Activated CD4-positive, alpha-beta T cell treated with anti-CD3 and anti-CD28 coated beads, Interleukin-2, amount 50 U/mL, for 48 hours (primary cell): ENCODE measurements at regions not wholly inside any gene's neighbourhood (a gene's known extent, or its start where the extent isn't known, plus 50 kb on each side); places are given as distances from the start of the nearest gene placed in this dataset.

ENCODE experiments used
- DNase-seq, 2 experiments: peaks; one replicate each; pipeline ENCODE4 v3.0.0-alpha.2; 2020

DNA sequence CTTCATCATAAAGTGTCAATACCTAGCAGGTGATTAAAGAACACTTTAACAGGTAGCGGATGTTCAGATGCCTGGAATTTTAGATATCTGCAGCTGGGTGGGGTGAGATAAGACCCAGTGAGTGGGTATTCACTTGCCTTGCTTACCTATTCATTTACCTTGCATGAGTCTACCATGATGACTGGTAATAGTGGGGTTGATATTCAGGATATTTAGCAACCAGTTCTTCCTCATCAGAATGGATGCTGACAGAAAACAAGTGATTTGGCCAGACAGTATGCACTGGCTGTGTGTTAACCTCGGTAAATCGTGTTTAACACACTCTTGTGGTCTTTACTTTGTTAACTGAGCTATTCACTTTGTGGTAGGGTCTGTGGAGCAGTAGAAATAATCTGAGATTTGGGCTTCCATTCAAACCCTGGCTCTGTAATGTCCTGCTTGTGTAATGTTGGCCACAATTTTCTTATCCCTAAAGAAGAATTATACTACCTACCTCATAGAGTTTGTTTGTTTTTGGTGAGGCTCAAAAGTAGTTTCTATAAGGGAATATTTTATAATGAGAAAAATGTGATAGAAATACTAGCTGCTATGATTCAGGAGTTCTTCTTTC lies 391.9 kb upstream of the TBL1XR1 start:
- no peak for DNase-seq

DNA sequence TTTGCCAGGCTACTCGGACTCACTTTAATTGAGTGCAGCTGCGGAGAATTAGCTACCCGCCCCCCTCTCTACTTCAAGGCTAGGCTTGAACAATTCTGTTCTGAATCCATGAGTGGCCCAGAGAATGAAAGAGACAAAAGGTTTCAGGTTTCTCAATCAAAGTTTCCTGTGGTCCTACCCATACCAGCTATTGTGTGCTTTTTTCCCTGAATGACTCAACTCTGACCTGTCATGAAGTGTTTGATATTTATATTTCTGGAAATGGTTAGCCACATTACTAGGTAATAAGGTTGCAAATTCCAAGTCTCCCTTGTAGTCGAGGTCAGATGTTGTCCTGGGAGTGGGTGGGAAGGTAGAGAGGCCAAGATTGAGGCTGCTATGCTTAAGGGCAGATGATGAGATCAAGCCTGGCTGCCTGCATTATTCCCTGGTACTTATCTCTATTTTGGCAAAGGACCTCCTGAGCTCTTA lies 392.7 kb upstream of the TBL1XR1 start:
- DNase-seq, result peak in 1 of 2 experiments; percentile 23

DNA sequence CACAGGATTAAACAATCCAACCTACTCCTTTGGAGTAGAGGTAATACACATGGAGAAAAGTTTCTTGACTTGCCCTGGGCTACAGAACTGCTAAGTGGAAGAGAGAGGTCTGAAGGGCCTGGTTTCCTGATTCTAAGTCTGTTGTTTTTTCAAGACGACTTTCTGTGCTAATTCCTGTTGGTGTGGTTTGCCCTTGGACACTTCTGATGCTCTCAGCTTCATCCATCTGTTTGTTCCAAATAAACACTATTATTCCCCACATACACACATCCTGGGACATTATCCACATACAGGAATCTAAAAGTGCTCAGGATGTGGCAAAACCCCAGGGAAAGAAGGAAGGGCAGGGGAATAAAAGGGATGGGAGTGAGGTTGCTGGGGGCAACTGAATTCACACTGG lies 393.5 kb upstream of the TBL1XR1 start:
- no peak for DNase-seq

DNA sequence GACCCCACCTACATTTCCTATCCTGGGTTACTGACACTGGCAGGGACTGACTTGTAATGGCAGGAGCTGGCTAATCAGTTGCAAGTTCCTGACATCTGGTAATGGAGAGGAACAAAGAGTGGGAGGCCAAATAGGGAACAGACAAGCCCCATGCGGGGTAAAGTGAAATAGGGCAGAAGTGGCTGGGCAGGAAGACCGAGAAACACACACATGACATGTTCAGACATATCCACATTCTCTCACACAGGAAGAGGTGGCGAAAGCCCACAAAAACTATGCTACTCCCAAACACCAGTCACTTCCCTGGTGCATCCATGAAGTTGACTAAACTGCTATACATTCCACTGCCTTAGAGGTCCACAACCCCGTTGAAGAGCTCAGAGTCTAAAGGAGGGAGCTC lies 394.1 kb upstream of the TBL1XR1 start:
- peak in 1 of 2 experiments; percentile 8 for DNase-seq

DNA sequence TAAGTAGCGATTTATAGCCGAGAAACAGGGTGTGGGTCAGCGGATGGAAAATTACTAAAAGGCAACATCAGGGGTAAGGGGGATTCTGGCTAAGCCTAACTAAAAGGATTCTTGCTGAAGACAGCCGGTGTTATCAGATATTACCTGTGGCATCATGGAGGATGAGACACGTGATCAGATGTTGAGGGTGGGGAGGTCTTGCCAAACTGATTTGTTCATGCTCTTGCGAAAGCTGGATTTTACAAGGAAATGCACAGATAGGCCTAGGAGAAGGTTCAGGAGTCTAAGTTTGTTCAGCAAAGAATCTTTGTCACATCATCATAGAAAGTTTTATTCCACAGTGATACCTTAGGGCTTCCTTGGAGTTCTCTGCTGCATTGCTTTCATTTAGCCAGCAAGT lies 396.8 kb upstream of the TBL1XR1 start:
- DNase-seq, result no peak

DNA sequence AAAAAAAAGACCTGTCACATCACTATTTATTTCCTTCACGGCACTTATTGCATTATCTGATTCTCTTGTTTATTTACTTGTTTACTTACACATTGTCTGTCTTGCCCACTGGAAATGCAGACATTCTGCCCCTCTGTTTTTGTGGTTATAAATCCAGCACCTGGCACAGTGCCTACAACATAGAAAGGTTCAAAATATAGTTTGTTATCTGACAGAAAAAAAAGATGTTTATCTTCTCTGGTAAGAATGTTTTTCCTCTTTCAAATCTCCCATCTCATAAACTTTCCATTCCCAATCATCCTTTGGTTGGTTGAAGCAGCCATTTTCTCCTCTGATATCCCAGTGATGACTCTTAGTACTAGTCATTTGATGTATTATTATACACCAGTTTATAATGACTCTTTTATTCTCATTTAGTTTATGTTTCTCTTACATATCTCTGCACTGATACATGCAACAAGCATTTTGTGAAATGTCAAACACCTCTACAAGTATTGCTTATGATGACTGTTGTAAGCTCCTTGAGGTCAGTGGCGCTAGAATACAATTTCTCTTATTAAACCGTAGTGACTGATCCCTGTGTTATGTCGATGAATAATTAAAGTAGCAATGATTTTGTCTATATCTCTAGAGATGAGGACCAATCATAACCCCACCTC lies 398.4 kb upstream of the TBL1XR1 start:
- DNase-seq, result no peak

DNA sequence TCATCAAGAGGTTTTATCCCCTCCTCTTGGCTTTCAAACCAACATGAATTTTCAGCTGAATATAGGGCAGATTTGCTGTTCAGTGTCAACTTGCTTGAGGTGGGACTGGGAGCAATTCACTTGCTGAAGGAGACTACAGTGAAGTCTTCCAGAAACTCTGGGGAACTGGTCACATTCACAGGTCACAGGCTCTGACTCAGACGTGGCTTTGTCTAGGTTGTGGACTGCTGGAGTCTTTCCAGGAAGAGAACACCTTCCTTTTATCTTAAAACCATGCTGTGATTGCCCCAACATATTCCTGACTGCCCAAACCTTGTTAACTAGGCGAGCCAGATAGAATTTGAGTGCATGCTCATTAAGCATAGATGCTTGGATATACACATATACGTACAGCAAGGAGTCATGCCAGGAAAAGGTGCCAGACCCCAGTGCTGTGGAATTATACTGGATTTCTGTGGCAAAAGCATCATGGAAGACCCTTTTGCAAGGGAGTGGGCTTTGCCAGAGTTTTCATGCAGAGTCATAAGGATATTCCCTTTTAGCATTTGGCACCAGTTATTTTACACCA lies 399.1 kb upstream of the TBL1XR1 start:
- peak in 1 of 2 experiments; percentile 4 for DNase-seq

DNA sequence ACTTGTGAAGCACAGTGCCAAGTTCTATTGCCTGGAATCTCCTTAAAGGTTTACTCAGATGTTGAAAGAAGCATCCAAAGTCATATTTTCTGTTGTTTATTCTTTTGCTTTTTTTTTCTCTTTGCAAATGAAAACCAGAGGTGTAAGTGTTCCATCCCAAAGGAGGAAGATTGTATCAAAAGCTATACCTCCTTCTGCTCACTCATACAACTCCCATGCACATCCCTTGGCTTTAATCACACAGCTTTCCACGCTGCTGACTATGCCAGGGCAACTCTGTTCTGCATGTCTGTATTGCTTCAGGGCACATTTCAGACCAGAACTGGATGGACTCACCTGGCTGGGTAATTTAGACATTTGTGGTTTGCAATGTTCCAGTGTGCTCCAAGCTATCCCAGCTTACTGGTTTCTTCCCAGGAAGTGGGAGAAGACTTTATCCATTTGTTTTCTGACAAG lies 399.6 kb upstream of the TBL1XR1 start:
- DNase-seq, result no peak

DNA sequence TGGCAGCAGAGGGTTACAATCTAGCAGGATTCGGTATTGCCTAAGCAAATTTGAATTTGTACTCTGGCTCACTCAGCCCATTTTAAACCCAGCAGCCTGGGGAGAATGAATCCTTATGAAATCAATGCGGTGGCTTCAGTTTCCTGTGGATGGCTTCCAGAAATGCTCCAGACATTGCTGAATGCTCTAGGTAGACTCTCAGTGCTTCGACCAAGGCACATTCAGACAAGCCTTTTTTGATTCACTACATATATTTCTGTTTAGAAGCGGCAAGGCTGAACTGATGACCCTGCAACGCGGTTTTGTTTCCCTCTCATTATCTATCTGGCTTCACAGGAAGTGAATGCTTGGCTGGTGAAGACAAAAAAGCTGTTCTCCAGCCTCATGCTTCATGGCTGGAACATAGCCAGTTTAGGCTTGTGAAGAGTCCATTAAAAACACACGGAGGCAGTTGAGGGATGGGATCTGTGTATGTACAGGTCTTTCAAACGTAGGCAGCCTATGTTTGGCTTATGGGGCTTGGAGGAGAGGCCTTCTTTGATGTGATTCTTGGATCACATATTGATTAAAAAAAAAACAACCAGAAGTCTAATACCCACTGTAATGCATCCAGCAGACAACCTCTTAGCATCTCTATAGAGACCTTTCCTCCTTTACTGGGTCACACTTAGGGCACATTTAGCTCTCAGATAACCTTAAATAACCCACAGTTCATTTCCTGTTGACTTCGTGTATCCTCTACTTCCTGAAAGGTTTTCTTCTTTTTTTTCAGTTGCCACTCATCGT lies 400.2 kb upstream of the TBL1XR1 start:
- DNase-seq, result peak in 1 of 2 experiments; percentile 32

DNA sequence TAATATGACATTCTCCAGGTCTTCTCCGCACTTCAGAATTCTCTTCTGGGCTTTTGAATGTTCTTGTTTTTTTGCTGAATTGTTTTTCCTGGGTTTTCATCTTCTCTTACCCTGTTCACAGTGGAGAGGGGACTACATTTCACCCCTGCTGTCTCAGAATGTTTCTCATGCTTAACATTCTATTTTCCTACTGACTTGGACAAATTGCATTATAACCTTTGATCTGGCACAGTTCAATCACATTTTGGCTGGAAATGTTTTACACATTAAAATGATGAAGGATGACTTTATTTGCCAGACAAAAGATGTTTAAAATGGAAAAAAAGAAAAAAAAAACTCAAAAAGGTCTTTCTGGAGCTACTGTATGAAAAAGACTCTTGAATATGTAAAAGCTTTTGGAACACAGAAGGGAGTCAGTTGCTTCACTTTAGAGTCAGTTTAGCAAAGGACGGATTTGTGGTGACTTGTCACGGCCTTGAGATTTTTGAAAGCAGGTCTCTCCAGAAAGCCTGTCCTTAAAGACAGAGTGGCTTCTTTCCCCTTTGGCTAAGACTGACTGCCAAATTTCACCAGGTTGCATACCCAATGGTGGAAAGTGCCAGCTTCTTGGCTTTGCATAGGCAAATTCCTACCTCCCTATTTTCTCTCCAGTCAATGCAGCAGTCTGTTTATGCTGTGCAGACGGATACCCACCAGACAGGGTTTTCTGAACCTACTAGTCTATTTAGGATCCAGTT lies 401.0 kb upstream of the TBL1XR1 start:
- no peak for DNase-seq

DNA sequence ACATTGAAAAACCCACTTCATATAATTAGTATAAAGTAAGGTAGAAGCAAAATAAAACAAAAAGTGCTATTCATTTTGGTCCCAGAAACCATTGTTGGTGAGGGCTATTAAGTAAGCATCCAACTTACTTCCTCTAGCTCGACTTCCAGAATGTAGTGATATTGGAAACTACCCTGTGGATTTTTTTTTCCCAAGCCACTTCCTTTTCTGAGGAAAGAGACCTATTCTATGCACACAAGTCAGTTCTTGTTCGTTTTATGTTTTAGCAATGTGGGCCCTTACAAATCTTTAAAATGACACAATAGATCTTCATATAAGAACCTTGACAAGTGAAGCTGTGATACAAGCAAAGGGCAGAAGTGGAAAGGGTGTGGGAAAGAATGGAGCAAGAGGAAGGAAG lies 402.0 kb upstream of the TBL1XR1 start:
- DNase-seq, result no peak

DNA sequence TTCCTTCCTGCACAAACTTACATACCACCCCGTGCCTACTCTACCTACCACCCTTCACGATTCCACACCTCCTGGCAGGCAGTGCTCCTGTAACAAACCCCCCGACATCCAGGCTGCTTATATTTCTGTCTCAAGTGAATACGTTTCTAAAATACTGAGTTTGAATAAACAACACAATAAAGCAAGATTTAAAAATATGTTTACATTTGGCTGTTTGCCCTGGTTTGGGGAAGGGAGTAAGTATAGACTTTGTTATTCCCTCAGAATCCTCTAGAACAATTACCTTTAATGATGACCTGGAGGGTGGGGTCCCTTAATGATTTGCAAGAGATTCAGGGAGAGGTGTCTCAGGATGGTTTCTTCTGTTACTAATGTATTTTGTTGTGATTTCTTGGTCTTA lies 402.6 kb upstream of the TBL1XR1 start:
- no peak for DNase-seq

DNA sequence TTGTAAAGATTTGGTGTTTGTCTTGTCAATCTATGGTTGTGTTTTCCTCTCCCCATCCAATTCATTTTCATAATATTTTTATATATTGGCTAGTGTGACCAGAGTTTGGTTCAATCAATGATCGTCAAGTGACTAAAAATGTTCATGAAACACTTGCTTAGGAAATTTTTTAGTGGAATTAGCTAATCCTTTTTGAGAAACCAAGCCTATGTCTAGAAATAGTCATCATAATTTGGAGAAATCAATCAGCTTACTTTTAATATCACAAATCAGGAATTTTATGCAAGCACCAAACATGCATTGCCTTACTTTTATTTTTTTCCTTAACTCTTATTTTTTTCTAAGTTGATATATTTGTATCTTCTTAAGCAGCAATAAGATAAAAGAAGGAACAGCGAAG lies 403.1 kb upstream of the TBL1XR1 start:
- no peak for DNase-seq

DNA sequence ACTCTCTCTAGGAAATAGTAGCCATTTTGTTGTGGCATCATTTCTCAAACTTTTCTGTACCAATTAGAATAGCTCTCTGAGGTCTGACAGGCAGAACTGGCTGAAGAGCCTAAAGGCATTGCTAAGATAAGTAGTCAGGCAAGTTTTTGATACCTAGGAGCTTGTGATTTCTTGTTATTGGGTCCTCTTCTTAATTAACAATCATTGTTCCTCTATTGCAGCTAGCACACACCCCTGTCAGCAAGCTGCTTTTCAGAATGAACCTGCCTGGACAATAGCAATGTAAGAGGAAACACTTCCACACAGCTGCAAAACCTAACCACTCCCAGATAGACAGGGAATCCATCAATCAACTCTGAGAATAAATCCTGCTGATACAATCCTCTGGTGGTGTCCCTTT lies 403.9 kb upstream of the TBL1XR1 start:
- DNase-seq, result no peak

DNA sequence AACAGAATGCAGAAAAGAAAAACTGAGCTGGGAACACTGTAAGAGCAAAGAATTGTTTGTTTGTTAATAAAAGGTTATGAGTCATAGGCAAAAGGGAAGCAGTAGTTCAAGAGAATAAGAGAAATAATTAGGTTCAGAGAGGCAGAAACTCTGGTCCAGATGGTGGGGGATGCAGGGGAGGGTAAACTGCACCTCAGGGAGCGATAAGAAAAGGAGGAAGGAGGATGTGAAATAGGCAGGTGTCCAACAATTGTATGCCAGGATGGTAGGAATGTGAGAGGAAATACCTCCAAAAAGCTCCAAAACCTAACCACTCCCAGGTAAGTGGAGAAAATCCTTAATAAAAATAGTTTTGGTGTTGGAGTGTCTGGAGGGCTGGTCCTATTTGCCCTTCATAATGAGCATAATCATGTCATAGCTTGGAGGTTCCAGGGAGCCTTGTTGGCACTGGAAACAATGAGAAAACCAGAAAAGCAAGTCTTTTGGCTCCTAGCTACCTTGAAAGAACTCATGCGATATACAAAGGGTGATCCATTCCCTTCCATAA lies 405.4 kb upstream of the TBL1XR1 start:
- DNase-seq, result no peak

DNA sequence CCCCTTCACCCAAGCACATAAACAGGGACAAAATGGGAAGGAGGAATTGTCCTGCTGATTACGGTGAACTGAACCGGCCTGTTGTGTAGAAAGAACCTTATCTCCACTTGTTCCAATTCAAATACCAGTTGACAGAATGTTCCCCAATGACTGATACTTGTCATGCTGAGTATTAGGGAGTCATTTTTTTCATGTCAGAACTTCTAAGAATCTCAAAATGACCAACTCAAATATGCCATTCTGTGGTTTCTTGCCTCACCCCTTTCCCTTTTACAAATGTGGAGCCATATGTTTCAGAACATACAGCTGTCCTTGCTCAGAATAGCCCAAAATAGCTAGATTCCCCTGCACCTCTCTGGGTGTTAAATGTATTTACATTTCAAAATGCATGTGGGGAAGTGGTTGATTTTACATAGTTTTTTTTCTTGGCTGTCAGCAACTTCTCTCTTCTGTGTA lies 405.9 kb upstream of the TBL1XR1 start:
- DNase-seq, result no peak

DNA sequence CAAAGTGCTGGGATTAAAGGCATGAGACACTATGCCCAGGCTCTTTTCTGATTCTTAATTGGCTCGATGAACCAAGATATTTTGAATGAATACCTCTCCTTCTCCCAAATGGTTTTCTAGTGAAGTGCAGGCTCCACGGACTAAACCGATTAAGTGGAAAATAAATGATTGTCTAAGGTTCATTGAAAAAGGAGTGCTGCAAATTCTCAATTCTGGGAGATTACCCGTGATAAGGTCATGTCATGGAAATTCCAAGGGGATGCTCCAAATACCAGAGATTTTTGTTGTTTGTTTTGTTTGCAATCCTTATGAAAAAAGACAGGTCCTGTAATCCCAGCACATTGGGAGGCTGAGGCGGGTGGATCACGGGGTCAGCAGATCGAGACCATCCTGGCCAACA lies 406.9 kb upstream of the TBL1XR1 start:
- DNase-seq, result no peak

DNA sequence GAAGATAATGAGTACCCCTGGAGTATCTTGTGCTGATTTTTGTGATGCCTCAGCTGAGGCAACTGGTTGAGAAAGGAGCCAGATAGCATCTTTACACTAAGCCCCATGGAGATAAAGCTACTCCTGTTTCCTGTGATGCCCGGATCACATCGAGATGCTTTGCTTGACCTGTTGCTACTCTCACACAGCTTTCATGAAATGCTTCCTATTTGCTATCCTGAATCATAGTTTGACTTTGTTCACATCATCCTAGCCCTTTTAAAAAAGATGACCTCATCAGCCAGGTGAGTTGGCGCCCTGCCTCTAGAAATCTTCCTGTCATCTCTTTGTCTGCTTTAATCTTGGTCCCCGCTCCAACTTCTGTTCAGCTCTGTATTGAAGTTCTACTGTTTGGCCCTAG lies 409.6 kb upstream of the TBL1XR1 start:
- no peak for DNase-seq

DNA sequence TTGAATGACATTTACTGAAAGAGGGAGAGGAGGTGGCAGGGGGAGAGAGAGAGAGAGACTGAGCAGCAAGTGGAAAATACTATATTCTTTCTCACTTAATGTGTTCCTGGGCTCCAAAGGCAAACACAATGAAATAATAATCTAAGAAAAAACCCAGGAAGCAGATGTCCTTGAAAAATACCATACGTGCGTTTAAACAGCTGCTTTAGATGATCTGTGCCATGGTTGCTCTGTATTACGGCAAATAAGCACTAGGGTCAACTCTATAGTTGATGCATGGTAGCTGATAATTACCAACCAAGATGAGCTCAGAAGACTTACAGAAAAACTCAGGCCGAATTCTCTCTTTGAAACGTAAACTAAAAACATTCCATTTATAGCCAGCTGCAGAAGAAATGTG lies 410.3 kb upstream of the TBL1XR1 start:
- DNase-seq, result no peak

DNA sequence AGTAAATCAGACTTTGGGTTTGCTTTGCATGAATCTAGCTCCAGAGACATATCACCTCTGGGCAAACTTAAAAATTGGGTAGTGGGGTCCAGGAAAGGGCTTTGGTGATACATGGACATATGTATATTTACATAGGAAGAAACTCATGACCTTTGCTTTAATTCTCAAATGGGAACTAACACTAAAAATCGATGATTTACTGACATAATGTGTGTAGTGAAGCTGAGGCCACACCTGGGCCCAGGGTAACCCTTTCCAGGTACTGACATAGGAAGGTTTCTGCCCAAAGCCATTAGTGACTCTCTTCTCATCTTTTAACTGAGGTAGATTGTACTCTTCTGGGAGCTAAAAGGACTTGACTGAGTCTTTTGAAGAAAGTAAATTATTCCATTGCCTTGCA lies 411.2 kb upstream of the TBL1XR1 start:
- no peak for DNase-seq

DNA sequence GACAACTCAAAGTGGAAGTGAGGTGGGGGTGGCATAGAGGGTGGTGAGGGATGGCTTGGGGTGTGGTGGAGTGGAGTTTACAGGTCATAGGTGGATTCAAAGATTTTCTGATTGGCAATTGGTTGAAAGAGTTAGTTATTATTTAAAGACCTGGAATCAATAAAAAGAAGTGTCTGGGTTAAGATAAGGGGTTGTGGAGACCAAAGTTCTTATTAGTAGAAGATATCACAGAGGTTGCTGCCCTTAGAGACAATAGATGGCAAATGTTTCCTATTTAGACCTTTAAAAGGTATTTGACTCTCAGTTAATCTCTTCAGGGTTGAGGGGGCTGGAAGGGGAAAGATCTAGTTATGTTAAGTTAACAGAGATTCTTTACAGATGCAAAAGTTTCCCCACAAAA lies 412.3 kb upstream of the TBL1XR1 start:
- DNase-seq, result no peak

DNA sequence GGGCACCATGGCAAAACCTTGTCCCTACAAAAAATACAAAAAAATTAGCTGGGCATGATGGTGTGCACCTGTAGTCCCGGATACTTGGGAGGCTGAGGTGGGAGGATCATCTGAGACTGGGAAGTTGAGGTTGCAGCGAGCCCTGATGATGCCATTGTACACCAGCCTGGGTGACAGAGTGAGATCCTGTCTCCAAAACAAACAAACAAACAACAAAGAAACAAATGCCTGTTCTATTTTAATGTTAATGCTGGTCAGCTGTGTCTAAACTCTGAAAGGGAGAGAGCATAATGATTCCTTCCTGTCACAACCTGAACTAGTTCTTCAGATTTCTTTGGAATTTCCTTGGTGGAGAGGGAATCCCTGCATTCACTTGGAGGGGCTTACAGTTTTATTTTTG lies 413.0 kb upstream of the TBL1XR1 start:
- DNase-seq, result no peak
